RWPE1 (cell line): ENCODE measurements at regions not wholly inside any gene's neighbourhood (a gene's known extent, or its start where the extent isn't known, plus 50 kb on each side); places are given as distances from the start of the nearest gene placed in this dataset.
"Not testable (repeated sequence)": the region's sequence is repeated elsewhere in the genome, so short reads cannot be mapped to it uniquely, and the experiment has no call there.

Experiments
- CTCF ChIA-PET: fragments of 350-600 bp; sonication (Branson Sonifier 250); formaldehyde crosslinking; extraction: SDS; loops from one replicate; lab custom pipeline; 2021; lab: Yijun Ruan, JAX
- POLR2A ChIA-PET: fragments of 400-600 bp; formaldehyde crosslinking; extraction: SDS; loops from one replicate; lab custom pipeline; 2020; ENCODE audit warnings: antibody characterized with exemption; ENCODE audit not compliant: low non-redundant PET; lab: Yijun Ruan, JAX
- DNase-seq: peaks from one replicate; pipeline ENCODE4 v3.0.0; 2012; ENCODE audit warnings: low spot score
- H3K27ac ChIP-seq: fragments of 450-650 bp; 2 replicates; pipeline ENCODE4 v1.5.1; 2017
- CTCF ChIP-seq: fragments of 450-650 bp; conservative IDR thresholded peaks from 2 replicates; pipeline ENCODE4 v1.5.1; 2017; ENCODE audit warnings: low read depth, mild to moderate bottlenecking

DNA sequence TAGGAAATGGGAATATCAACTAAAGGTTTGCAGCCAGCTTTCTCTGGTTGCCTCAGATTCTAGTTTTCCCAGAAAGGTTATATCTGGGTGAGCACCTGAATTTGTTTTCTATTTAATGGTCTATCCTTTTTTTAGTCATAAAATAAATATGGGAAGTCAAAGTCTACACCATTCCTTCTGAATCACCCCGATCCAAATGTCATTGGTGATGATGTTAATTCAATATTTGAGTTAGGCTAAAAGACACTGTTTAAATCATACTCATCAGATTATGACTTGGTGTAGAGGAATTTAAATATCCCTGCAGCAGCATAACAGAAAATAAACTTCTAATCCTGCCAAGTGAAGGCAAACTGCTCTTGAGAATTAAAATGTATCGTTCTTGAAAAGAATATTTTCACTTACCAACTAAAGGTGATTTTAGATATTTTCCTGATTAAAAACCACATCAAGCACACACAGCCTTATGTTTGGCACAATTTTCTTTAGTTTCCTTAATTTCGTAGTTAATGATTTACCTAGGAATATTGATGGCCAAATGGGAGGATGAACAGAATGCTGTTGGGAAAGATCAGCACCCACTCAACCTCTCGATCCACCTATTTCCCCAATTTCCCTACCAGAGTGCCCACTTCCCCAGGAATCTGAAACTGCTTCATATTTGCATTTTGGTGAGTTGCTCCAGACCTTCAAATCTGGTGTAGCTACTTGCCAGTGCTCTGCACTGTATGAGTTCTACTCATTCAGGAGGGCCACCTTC is 103.1 kb upstream of the TSLP start:
- no peak overlapping the region for H3K27ac ChIP-seq
- ChIA-PET CTCF (no interaction called here), POLR2A (no interaction called here)
- peak; percentile 34 for DNase-seq
- no peak for TF ChIP-seq CTCF

GRCh38 chr5:110969502-110969901 is 102.0 kb upstream of the TSLP start:
- TF ChIP-seq CTCF = no peak
- no peak for DNase-seq
- CTCF ChIA-PET = no interaction called here
- POLR2A ChIA-PET = no interaction called here
- no peak overlapping the region for H3K27ac ChIP-seq

DNA sequence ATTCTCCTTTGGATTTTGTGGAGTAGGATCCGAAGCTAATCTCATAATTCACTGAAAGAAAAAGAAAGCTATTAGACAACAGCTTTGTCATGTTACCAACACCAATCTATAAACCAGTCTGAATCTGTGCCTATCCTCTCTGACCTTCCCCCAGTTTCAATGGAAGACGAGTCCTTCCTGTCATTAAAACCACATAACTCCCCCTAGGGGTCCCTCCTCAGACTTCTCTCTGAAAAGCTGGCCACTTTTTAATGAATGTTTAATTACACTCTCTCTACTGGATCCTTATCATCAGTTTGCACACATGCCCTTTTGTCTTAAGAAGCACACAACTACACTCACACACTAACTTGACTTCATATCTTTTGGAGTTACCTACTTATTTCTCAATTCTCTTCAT is 98.0 kb upstream of the TSLP start:
- no peak for TF ChIP-seq CTCF
- ChIA-PET POLR2A (no interaction called here), CTCF (no interaction called here)
- H3K27ac ChIP-seq = no peak overlapping the region
- DNase-seq = no peak

DNA sequence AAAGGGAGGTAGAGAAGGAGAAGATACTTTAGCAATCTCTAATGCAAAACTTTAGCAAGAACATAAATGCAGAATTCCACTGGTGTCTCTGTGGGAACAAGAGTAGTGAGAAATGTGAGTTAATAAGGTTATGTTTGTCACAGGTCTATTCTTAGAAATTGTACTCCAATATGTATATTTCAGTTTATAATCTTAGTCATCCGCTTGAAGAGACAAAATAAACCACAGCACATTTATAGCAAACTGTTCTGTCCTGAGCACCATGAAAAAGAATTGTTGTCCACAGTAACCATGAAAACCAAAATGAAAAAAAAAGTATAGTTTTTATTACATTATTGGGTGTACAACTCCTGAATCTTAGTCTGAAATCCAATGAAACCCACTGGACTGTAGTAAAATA is 93.6 kb upstream of the TSLP start:
- ChIA-PET POLR2A (no interaction called here), CTCF (interaction anchor here (0.5 kb wide), 1 partner anchor 15 kb away, joined by 4 read pairs; no protein-coding TSS in a partner anchor)

DNA sequence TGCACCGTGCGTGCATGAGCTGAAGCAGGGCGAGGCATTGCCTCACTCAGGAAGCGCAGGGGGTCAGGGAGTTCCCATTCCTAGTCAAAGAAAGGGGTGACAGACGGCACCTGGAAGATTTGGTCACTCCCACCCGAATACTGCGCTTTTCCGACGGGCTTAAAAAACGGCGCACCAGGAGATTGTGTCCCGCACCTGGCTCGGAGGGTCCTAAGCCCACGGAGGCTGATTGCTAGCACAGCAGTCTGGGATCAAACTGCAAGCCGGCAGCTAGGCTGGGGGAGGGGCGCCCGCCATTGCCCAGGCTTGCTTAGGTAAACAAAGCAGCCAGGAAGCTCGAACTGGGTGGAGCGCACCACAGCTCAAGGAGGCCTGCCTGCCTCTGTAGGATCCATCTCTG is 85.6 kb upstream of the TSLP start:
- CTCF ChIA-PET = interaction anchor here (0.6 to 0.7 kb wide), 2 partner anchors 23 to 1365 kb away, joined by 3 read pairs; no protein-coding TSS in a partner anchor
- DNase-seq, POLR2A ChIA-PET: not testable (repeated sequence)
- peak overlapping the region; percentile 39 for H3K27ac ChIP-seq

More for the DNA sequence above, 93.6 kb upstream of the TSLP start:
- H3K27ac ChIP-seq = no peak overlapping the region
- TF ChIP-seq CTCF = no peak
- DNase-seq = no peak

GRCh38 chr5:110987573-110987972 is 83.9 kb upstream of the TSLP start:
- POLR2A ChIA-PET, CTCF ChIA-PET, DNase-seq, H3K27ac ChIP-seq: not testable (repeated sequence)

GRCh38 chr5:110996742-110997141 is 74.8 kb upstream of the TSLP start:
- CTCF ChIA-PET = interaction anchor here (0.6 kb wide), 1 partner anchor 113 kb away, joined by 3 read pairs; no protein-coding TSS in a partner anchor
- no peak for TF ChIP-seq CTCF
- H3K27ac ChIP-seq = no peak overlapping the region
- POLR2A ChIA-PET = no interaction called here
- no peak for DNase-seq
